ENCODE measurements at regions not wholly inside any gene's neighbourhood (a gene's known extent, or its start where the extent isn't known, plus 50 kb on each side); places are given as distances from the start of the nearest gene placed in this dataset.
"Not testable (repeated sequence)": the region's sequence is repeated elsewhere in the genome, so short reads cannot be mapped to it uniquely, and the experiment has no call there.

DNA sequence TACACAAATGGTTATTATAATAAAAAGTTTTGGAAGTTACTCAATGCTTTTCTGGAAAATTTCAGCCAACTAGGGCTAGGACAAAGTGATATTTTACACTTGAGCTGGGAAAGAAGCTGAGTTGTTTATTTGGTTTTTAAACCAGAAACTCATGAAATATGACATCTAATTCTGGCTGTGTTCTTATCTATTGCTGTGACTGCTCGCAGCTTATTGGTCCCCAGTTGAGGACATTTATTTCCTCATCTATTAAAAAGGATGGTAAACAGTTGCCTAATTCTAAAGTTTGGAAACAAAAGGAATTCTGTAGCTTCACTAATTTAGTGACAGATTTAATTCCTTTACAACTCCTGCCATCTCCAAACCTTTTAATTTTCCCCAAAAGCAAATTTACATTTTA is 487.6 kb upstream of the IL12A start (continued):
- TF ChIP-seq, protein P1, sequence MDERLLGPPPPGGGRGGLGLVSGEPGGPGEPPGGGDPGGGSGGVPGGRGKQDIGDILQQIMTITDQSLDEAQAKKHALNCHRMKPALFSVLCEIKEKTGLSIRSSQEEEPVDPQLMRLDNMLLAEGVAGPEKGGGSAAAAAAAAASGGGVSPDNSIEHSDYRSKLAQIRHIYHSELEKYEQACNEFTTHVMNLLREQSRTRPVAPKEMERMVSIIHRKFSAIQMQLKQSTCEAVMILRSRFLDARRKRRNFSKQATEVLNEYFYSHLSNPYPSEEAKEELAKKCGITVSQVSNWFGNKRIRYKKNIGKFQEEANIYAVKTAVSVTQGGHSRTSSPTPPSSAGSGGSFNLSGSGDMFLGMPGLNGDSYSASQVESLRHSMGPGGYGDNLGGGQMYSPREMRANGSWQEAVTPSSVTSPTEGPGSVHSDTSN (CRISPR knock-in tag; IDR thresholded peaks at IDR 0.05; ENCODE audit: low read depth): no peak
- TF ChIP-seq, protein P1 (tag; conservative IDR thresholded peaks at IDR 0.05; ENCODE audit: low read depth): no peak
- TF ChIP-seq ZC3H8 (IDR thresholded peaks at IDR 0.05) (no peak), HIVEP1 (CRISPR knock-in tag; IDR thresholded peaks at IDR 0.05) (no peak), NFYB (IDR thresholded peaks at IDR 0.05; ENCODE audit: extremely low read depth, insufficient read length) (no peak)

DNA sequence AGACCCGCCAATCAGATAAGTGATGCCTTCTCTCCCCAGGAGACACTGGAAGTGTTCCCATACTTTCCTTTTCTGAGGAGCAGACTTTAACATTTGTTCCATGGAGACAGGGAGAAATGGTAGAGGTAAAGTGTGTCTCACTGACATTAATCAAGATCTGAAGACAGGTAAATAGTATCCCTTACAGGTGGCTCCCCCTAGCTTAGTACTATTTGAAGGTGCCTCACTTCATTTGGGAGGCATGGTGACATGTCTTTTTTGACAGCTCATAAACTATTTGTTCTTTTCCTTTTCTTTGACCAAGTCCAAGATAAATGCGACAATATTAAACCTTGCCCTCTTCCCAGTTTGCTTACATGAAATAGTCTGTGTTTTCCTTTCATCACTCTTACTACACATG is 485.6 kb upstream of the IL12A start:
- no peaks in the 10 kb centered on the region for H4K20me1 ChIP-seq (replicated peaks; ENCODE audit: control insufficient read depth, insufficient read depth, low read length)
- no peak overlapping the region for H2AFZ ChIP-seq (ENCODE audit: low read depth, low read length)
- H3K27me3 ChIP-seq (ENCODE audit: control insufficient read depth in 2 of 2, insufficient read depth in 2 of 2, low read length in 2 of 2): no peaks in the 10 kb centered on the region
- TF ChIP-seq ERF (CRISPR knock-in tag; IDR thresholded peaks at IDR 0.05) (no peak), RBM34 (IDR thresholded peaks at IDR 0.05; ENCODE audit: borderline replicate concordance, insufficient read depth, low read length) (no peak), MAZ (CRISPR knock-in tag; conservative IDR thresholded peaks at IDR 0.05 in 1 of 2, IDR thresholded peaks at IDR 0.05 in 1 of 2) (no peak)
- H3K4me2 ChIP-seq (ENCODE audit: insufficient read depth, low read length): no peak overlapping the region
- no peak for FAIRE-seq
- H3K79me2 ChIP-seq (ENCODE audit: control insufficient read depth, insufficient read depth, low read length): no peaks in the 10 kb centered on the region
- no peaks in the 10 kb centered on the region for H3K9me1 ChIP-seq (ENCODE audit: control insufficient read depth, insufficient read depth, low read length)
- WGBS (ENCODE audit: insufficient coverage, low coverage, missing lambda C conversion rate): 0% methylated on average over 2 of the region's 2 CpGs
- H3K9ac ChIP-seq (ENCODE audit: insufficient read depth in 1 of 2, low read depth in 2 of 2, low read length in 2 of 2): no peak overlapping the region
- ChIA-PET POLR2A (no interaction called here), CTCF (ENCODE audit: low intra/inter-chr PET ratio) (no interaction called here)
- intact Hi-C loops (cut with micrococcal nuclease) (no loop called here), in situ Hi-C loops (cut with MboI) (no loop called here)
- H3K27ac ChIP-seq (ENCODE audit: extremely low read depth, low read depth, low read length): no peak overlapping the region
- no peaks in the 10 kb centered on the region for H3K4me1 ChIP-seq (replicated peaks in 1 of 2; ENCODE audit: control insufficient read depth in 2 of 2, insufficient read depth in 2 of 2, low read length in 2 of 2)
- H3K36me3 ChIP-seq (ENCODE audit: control insufficient read depth, insufficient read depth, low read length): no peaks in the 10 kb centered on the region
- no peak for DNase-seq (ENCODE audit: extremely low read depth in 1 of 4, low spot score in 3 of 4)
- no peaks in the 10 kb centered on the region for H3K9me3 ChIP-seq (replicated peaks; ENCODE audit: control insufficient read depth, insufficient read depth, low read depth, low read length)
- BruUV-seq (replicated peaks): no TSS peak
- no peak overlapping the region for H3K4me3 ChIP-seq
- ATAC-seq: no peak

DNA sequence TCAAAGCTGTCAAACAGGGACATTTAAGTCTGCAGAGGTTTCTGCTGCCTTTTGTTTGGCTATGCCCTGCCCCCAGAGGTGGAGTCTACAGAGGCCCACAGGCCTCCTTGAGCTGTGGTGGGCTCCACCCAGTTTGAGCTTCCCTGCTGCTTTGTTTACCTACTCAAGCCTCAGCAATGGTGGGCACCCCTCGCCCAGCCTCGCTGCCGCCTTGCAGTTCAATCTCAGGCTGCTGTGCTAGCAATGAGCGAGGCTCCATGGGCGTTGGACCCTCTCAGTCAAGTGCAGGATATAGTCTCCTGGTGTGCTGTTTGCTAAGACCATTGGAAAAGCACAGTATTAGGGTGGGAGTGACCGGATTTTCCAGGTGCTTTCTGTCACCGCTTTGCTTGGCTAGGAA is 477.6 kb upstream of the IL12A start:
- H3K79me2 ChIP-seq (ENCODE audit: control insufficient read depth, insufficient read depth, low read length); POLR2A ChIA-PET; H3K4me3 ChIP-seq; H3K9me3 ChIP-seq (replicated peaks; ENCODE audit: control insufficient read depth, insufficient read depth, low read depth, low read length); intact Hi-C loops (cut with micrococcal nuclease); DNase-seq (ENCODE audit: extremely low read depth in 1 of 4, low spot score in 3 of 4); H3K4me1 ChIP-seq (replicated peaks in 1 of 2; ENCODE audit: control insufficient read depth in 2 of 2, insufficient read depth in 2 of 2, low read length in 2 of 2); H3K4me2 ChIP-seq (ENCODE audit: insufficient read depth, low read length); H3K36me3 ChIP-seq (ENCODE audit: control insufficient read depth, insufficient read depth, low read length); BruUV-seq (replicated peaks); in situ Hi-C loops (cut with MboI); H3K9me1 ChIP-seq (ENCODE audit: control insufficient read depth, insufficient read depth, low read length); ATAC-seq; H3K27ac ChIP-seq (ENCODE audit: extremely low read depth, low read depth, low read length); FAIRE-seq; H4K20me1 ChIP-seq (replicated peaks; ENCODE audit: control insufficient read depth, insufficient read depth, low read length); H3K27me3 ChIP-seq (ENCODE audit: control insufficient read depth in 2 of 2, insufficient read depth in 2 of 2, low read length in 2 of 2); CTCF ChIA-PET (ENCODE audit: low intra/inter-chr PET ratio); H2AFZ ChIP-seq (ENCODE audit: low read depth, low read length); H3K9ac ChIP-seq (ENCODE audit: insufficient read depth in 1 of 2, low read depth in 2 of 2, low read length in 2 of 2): not testable (repeated sequence)
- 1% methylated on average over 6 of the region's 7 CpGs for whole genome bisulfite sequencing (ENCODE audit: insufficient coverage, low coverage, missing lambda C conversion rate)
